ENCODE measurements at regions not wholly inside any gene's neighbourhood (a gene's known extent, or its start where the extent isn't known, plus 50 kb on each side); places are given as distances from the start of the nearest gene placed in this dataset.

- no peak for TF ChIP-seq CTCF (IDR thresholded peaks at IDR 0.05)
- TF ChIP-seq POLR2AphosphoS5 (IDR thresholded peaks at IDR 0.05), result no peak
- TF ChIP-seq POLR2A (IDR thresholded peaks at IDR 0.05), result no peak
- no peak for TF ChIP-seq EP300 (IDR thresholded peaks at IDR 0.05; ENCODE audit: low read depth)
Observed at GRCh38 chr10:60527676-60528075, 138.0 kb upstream of the ANK3 start.
